OCI-LY7 (cell line): ENCODE measurements at regions not wholly inside any gene's neighbourhood (a gene's known extent, or its start where the extent isn't known, plus 50 kb on each side); places are given as distances from the start of the nearest gene placed in this dataset.

Experiments
- BruUV-seq: library from RNA; stranded (reverse); fragments of 400-500 nt; replicated peaks from 2 replicates; lab custom pipeline; 2021; lab: Mats Ljungman, UMichigan
- CTCF ChIA-PET: fragments of 300-600 bp; sonication (Branson Sonifier 250); formaldehyde crosslinking; loops from one replicate; lab custom pipeline; 2022; ENCODE audit warnings: antibody characterized with exemption; ENCODE audit not compliant: unreplicated experiment; lab: Charles Lee
- POLR2A ChIA-PET: fragments of 300-600 bp; sonication (Branson Sonifier 250); formaldehyde crosslinking; loops from one replicate; lab custom pipeline; 2022; ENCODE audit warnings: antibody characterized with exemption; lab: Charles Lee
- DNase-seq: peaks from one replicate; pipeline ENCODE4 v3.0.0-alpha.2; 2015; ENCODE audit warnings: low spot score
- H2AFZ ChIP-seq: fragments of 200-600 bp; sonication (generic), shearing (Covaris generic); 2 replicates; pipeline ENCODE4 v1.6.1; 2014; ENCODE audit warnings: mild to moderate bottlenecking, antibody characterized with exemption, low read length, moderate library complexity
- H3K27ac ChIP-seq: fragments of 200-600 bp; sonication (generic); 2 replicates; pipeline ENCODE4 v1.5.1; 2014; ENCODE audit warnings: mixed run types, low read depth, mild to moderate bottlenecking, moderate library complexity, low read length, inconsistent platforms; ENCODE audit not compliant: poor library complexity, severe bottlenecking
- H3K36me3 ChIP-seq: fragments of 200-600 bp; sonication (generic); 2 replicates; pipeline ENCODE4 v1.6.1; 2014; ENCODE audit warnings: mild to moderate bottlenecking, antibody characterized with exemption, low read length, moderate library complexity, mixed read lengths; ENCODE audit not compliant: insufficient read depth
- H3K4me1 ChIP-seq: fragments of 200-600 bp; sonication (generic); 2 replicates; pipeline ENCODE4 v1.5.1; 2014; ENCODE audit warnings: mild to moderate bottlenecking, low read length; ENCODE audit not compliant: insufficient read depth, poor library complexity, severe bottlenecking
- H3K4me2 ChIP-seq: fragments of 200-600 bp; sonication (generic); 2 replicates; pipeline ENCODE4 v1.6.1; 2014; ENCODE audit warnings: mild to moderate bottlenecking, low read length
- H3K4me3 ChIP-seq: fragments of 200-600 bp; sonication (generic); 2 replicates; pipeline ENCODE4 v1.5.1; 2014; ENCODE audit warnings: mild to moderate bottlenecking, low read depth, low read length; ENCODE audit not compliant: poor library complexity, severe bottlenecking
- H3K79me2 ChIP-seq: fragments of 200-600 bp; sonication (generic); 2 replicates; pipeline ENCODE4 v1.6.1; 2016; ENCODE audit warnings: low read depth, mild to moderate bottlenecking, low read length, moderate library complexity, mixed read lengths; ENCODE audit not compliant: insufficient read depth
- H3K9me2 ChIP-seq: fragments of 200-600 bp; sonication (generic); 2 replicates; pipeline ENCODE4 v1.6.1; 2016; ENCODE audit warnings: mild to moderate bottlenecking, low read length, mixed read lengths; ENCODE audit not compliant: insufficient read depth
- H3K9me3 ChIP-seq: fragments of 200-600 bp; sonication (generic); 2 replicates; pipeline ENCODE4 v1.6.1; 2014; ENCODE audit warnings: mild to moderate bottlenecking, mixed run types, low read length, mixed read lengths
- H4K20me1 ChIP-seq: fragments of 200-600 bp; sonication (generic); 2 replicates; pipeline ENCODE4 v1.6.1; 2014; ENCODE audit warnings: mild to moderate bottlenecking, antibody characterized with exemption, low read length, moderate library complexity, mixed read lengths; ENCODE audit not compliant: insufficient read depth
- EZH2phosphoT487 ChIP-seq: fragments of 200-600 bp; sonication (generic); IDR thresholded peaks from 2 replicates; pipeline ENCODE4 v1.6.1; 2018; ENCODE audit warnings: low read depth, borderline replicate concordance, mild to moderate bottlenecking, mixed run types, antibody characterized with exemption, low read length, moderate library complexity, mixed read lengths
- intact Hi-C: fragments of 100-400 bp; cut with micrococcal nuclease; formaldehyde crosslinking; loops from one replicate; pipeline ENCODE4 v1.10.0; 2022; ENCODE audit not compliant: unreplicated experiment
- TF ChIP-seq, protein P1 (sequence below): fragments of 200-600 bp; sonication (generic); conservative IDR thresholded peaks from 2 replicates; pipeline ENCODE4 v1.5.1; 2014; ENCODE audit warnings: mild to moderate bottlenecking, antibody characterized with exemption, low read length, moderate library complexity, mixed read lengths

GRCh38 chr20:40268321-40269075 is 420.5 kb downstream of the MAFB start:
- Histone ChIP-seq H3K36me3 (no peaks in the 10 kb centered on the region), H3K9me2 (no peaks in the 10 kb centered on the region), H3K27ac (no peak overlapping the region), H3K4me1 (no peaks in the 10 kb centered on the region), H3K4me2 (no peak overlapping the region), H2AFZ (no peak overlapping the region), H3K79me2 (no peaks in the 10 kb centered on the region), H3K9me3 (no peaks in the 10 kb centered on the region), H3K4me3 (no peak overlapping the region), H4K20me1 (no peaks in the 10 kb centered on the region)
- intact Hi-C loops, result loop anchor here (10.0 kb wide), 1 partner anchor 696 kb away; no protein-coding TSS in a partner anchor
- ChIA-PET CTCF (no interaction called here), POLR2A (no interaction called here)
- no peak for DNase-seq
- BruUV-seq, result no TSS peak
- TF ChIP-seq, protein P1, sequence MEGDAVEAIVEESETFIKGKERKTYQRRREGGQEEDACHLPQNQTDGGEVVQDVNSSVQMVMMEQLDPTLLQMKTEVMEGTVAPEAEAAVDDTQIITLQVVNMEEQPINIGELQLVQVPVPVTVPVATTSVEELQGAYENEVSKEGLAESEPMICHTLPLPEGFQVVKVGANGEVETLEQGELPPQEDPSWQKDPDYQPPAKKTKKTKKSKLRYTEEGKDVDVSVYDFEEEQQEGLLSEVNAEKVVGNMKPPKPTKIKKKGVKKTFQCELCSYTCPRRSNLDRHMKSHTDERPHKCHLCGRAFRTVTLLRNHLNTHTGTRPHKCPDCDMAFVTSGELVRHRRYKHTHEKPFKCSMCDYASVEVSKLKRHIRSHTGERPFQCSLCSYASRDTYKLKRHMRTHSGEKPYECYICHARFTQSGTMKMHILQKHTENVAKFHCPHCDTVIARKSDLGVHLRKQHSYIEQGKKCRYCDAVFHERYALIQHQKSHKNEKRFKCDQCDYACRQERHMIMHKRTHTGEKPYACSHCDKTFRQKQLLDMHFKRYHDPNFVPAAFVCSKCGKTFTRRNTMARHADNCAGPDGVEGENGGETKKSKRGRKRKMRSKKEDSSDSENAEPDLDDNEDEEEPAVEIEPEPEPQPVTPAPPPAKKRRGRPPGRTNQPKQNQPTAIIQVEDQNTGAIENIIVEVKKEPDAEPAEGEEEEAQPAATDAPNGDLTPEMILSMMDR, result no peak
- TF ChIP-seq EZH2phosphoT487, result no peak

DNA sequence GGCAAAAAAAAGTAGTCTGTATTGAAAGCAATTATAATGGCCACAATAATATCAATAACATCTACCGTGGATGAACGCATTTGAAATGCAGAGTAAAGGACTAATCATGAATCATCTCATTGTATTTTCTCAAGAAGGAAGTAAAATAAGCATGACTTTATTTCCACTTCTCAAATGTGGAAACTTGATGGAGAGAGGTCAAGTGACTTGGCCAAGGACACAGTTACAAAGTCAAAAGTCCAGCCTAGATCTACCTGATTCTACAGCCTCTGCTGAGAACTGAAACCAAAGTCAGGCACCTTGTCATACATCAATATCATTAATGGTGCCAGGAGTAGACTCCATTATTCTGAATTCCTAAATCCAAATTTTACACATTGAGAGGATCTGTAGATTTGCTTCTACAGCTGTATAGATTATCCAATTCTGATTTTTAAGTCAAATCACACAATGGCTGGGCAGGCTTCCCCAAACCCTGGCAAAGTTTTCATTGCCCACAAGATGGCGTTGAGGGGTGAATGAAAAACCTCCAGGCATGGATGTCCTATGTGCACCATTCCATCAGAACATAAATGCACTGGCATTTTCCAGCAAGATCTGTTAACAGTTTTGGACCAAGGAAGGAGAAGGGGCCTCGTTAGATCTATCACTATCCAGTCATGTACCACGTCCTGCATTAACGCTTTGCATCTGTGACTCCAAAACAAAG is 423.1 kb downstream of the MAFB start:
- Histone ChIP-seq H3K79me2 (no peaks in the 10 kb centered on the region), H4K20me1 (no peaks in the 10 kb centered on the region), H3K27ac (no peak overlapping the region), H3K9me2 (no peaks in the 10 kb centered on the region), H3K4me1 (no peaks in the 10 kb centered on the region), H3K9me3 (no peaks in the 10 kb centered on the region), H2AFZ (no peak overlapping the region), H3K36me3 (no peaks in the 10 kb centered on the region), H3K4me2 (no peak overlapping the region), H3K4me3 (no peak overlapping the region)
- ChIA-PET CTCF (no interaction called here), POLR2A (no interaction called here)
- TF ChIP-seq, protein P1, result peak; percentile 68
- TF ChIP-seq EZH2phosphoT487, result no peak
- BruUV-seq, result no TSS peak
- intact Hi-C loops, result loop anchor here (10.0 kb wide), 1 partner anchor 699 kb away; no protein-coding TSS in a partner anchor
- peak; percentile 18 for DNase-seq

DNA sequence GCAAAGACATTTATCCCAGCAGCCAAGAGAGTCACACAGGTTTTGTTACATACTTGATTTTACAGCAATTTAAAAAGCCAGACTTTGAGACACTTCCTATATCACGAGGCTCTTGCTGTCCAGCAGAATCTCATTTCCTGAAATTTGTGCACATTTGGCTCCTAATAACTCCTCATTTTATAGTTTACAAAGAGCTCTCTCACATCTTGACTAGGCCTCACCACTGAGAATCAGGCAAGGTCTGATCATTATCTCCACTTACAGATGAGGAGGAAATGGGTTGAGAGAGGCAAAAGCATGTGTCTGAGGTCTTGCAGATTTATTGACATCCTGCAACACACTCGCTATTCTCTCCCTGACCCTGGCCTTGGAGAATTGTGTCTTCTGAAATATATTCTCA is 426.8 kb downstream of the MAFB start:
- no peaks in the 10 kb centered on the region for H3K9me3 ChIP-seq
- no peak for DNase-seq
- no peaks in the 10 kb centered on the region for H3K4me1 ChIP-seq
- H3K4me2 ChIP-seq, result no peak overlapping the region
- no peak overlapping the region for H3K4me3 ChIP-seq
- H3K79me2 ChIP-seq, result no peaks in the 10 kb centered on the region
- no peak overlapping the region for H2AFZ ChIP-seq
- ChIA-PET POLR2A (interaction anchor here (0.7 kb wide), 1 partner anchor 612 kb away, joined by 3 read pairs; no protein-coding TSS in a partner anchor), CTCF (no interaction called here)
- H3K27ac ChIP-seq, result no peak overlapping the region
- no peaks in the 10 kb centered on the region for H3K9me2 ChIP-seq
- TF ChIP-seq EZH2phosphoT487, result no peak
- TF ChIP-seq, protein P1, result no peak
- H4K20me1 ChIP-seq, result no peaks in the 10 kb centered on the region
- no peaks in the 10 kb centered on the region for H3K36me3 ChIP-seq
- intact Hi-C loops, result loop anchor here (10.0 kb wide), 1 partner anchor 703 kb away; no protein-coding TSS in a partner anchor
- BruUV-seq, result no TSS peak
